GM21526 (cell line): ENCODE measurements at regions not wholly inside any gene's neighbourhood (a gene's known extent, or its start where the extent isn't known, plus 50 kb on each side); places are given as distances from the start of the nearest gene placed in this dataset.

Experiments used
- ATAC-seq: cut with Tn5 transposase; IDR thresholded peaks from one replicate; pipeline ENCODE4 v1.9.1; 2021; ENCODE audit warnings: moderate library complexity; ENCODE audit not compliant: unreplicated experiment, low FRiP score

- no peak for ATAC-seq
Observed at GRCh38 chr4:136241221-136241986, 1290.9 kb downstream of the PCDH18 start.

GRCh38 chr4:136227315-136227714, 1305.0 kb downstream of the PCDH18 start:
- no peak for ATAC-seq

GRCh38 chr4:136219592-136220125, 1312.6 kb downstream of the PCDH18 start:
- no peak for ATAC-seq

GRCh38 chr4:136203199-136203598, 1329.1 kb downstream of the PCDH18 start:
- ATAC-seq = no peak

- no peak for ATAC-seq
Observed at GRCh38 chr4:136198358-136198757, 1333.9 kb downstream of the PCDH18 start.

GRCh38 chr4:136194962-136195361, 1337.3 kb downstream of the PCDH18 start:
- no peak for ATAC-seq

GRCh38 chr4:136186650-136187049, 1345.6 kb downstream of the PCDH18 start:
- no peak for ATAC-seq

GRCh38 chr4:136183513-136183912, 1348.8 kb downstream of the PCDH18 start:
- no peak for ATAC-seq

GRCh38 chr4:136156947-136157346, 1375.3 kb downstream of the PCDH18 start:
- no peak for ATAC-seq

- ATAC-seq = no peak
Observed at GRCh38 chr4:136150046-136150445, 1382.2 kb downstream of the PCDH18 start.

GRCh38 chr4:136136601-136137000, 1395.7 kb downstream of the PCDH18 start:
- ATAC-seq = no peak

- no peak for ATAC-seq
Observed at GRCh38 chr4:136124251-136124745, 1408.0 kb downstream of the PCDH18 start.

- ATAC-seq = no peak
Observed at GRCh38 chr4:136121426-136121825, 1410.9 kb downstream of the PCDH18 start.

- no peak for ATAC-seq
Observed at GRCh38 chr4:136113921-136114320, 1418.4 kb downstream of the PCDH18 start.

GRCh38 chr4:136112116-136112515, 1420.2 kb downstream of the PCDH18 start:
- no peak for ATAC-seq

- no peak for ATAC-seq
Observed at GRCh38 chr4:136106753-136107152, 1425.5 kb downstream of the PCDH18 start.

- ATAC-seq = no peak
Observed at GRCh38 chr4:136103616-136104015, 1428.7 kb downstream of the PCDH18 start.

GRCh38 chr4:136097676-136098075, 1434.6 kb downstream of the PCDH18 start:
- ATAC-seq = no peak

GRCh38 chr4:136088211-136088867, 1444.0 kb downstream of the PCDH18 start:
- no peak for ATAC-seq

GRCh38 chr4:136078976-136079375, 1453.3 kb downstream of the PCDH18 start:
- no peak for ATAC-seq

- ATAC-seq = no peak
Observed at GRCh38 chr4:136056748-136057147, 1475.5 kb downstream of the PCDH18 start.

- ATAC-seq = no peak
Observed at GRCh38 chr4:136055360-136055759, 1476.9 kb downstream of the PCDH18 start.
